Chondrocyte (in vitro differentiated cells): ENCODE measurements at regions not wholly inside any gene's neighbourhood (a gene's known extent, or its start where the extent isn't known, plus 50 kb on each side); places are given as distances from the start of the nearest gene placed in this dataset.
"Not testable (repeated sequence)": the region's sequence is repeated elsewhere in the genome, so short reads cannot be mapped to it uniquely, and the experiment has no call there.

ENCODE experiments used
- DNase-seq: peaks from one replicate; pipeline ENCODE4 v3.0.0; 2021; ENCODE audit warnings: mixed read lengths, low spot score
- H3K27ac Mint-ChIP-seq: one replicate; pipeline ENCODE4 v1.8.0; 2021; ENCODE audit warnings: mild to moderate bottlenecking, moderate library complexity, mixed read lengths; ENCODE audit not compliant: unreplicated experiment
- H3K27me3 Mint-ChIP-seq: 2 replicates; pipeline ENCODE4 v1.8.0; 2021; ENCODE audit warnings: low read depth, mixed read lengths
- H3K36me3 Mint-ChIP-seq: 2 replicates; pipeline ENCODE4 v1.8.0; 2021; ENCODE audit warnings: low read depth, mixed read lengths
- H3K4me1 Mint-ChIP-seq: 2 replicates; pipeline ENCODE4 v1.8.0; 2021; ENCODE audit warnings: low read depth, mild to moderate bottlenecking, mixed read lengths
- H3K4me3 Mint-ChIP-seq: one replicate; pipeline ENCODE4 v1.8.0; 2021; ENCODE audit warnings: mild to moderate bottlenecking, moderate library complexity, mixed read lengths; ENCODE audit not compliant: unreplicated experiment
- H3K9me3 Mint-ChIP-seq: 2 replicates; pipeline ENCODE4 v1.8.0; 2021; ENCODE audit warnings: low read depth, mixed read lengths
- CTCF ChIP-seq: fragments of 200-600 bp; sonication (generic); IDR thresholded peaks from 2 replicates; pipeline ENCODE4 v1.5.0; 2021; ENCODE audit warnings: antibody characterized with exemption, mild to moderate bottlenecking, moderate library complexity

GRCh38 chr12:67091204-67091603, 178.0 kb upstream of the CAND1 start:
- no peak for DNase-seq
- H3K27me3 Mint-ChIP-seq = peaks cover 10% of the 10 kb centered on the region
- H3K36me3 Mint-ChIP-seq = no peaks in the 10 kb centered on the region
- no peak for TF ChIP-seq CTCF
- peaks cover 3% of the 10 kb centered on the region for H3K4me1 Mint-ChIP-seq
- H3K4me3 Mint-ChIP-seq = no peak overlapping the region
- H3K9me3 Mint-ChIP-seq = peaks cover 3% of the 10 kb centered on the region
- no peak overlapping the region for H3K27ac Mint-ChIP-seq

DNA sequence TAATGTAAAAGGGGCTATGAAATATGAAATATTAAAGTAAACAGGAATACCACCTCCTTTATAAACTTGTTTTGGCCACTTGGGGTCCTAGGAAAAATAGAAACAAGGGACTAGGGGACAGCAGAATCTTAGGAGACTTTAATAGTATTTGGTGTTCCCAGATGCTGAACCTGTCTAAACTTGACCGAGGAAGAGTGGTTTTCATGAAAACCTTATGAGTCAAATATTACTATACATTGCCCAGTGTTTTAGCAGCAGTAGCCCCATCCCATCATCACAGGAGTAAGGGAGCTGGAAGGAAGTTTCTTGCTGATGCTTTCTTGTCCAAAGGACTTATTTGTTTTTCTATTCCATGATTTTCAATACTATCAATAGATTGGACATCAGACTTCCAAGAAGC, 177.5 kb upstream of the CAND1 start:
- DNase-seq = no peak
- Mint-ChIP-seq H3K4me3 (no peak overlapping the region), H3K36me3 (no peaks in the 10 kb centered on the region), H3K9me3 (peaks cover 3% of the 10 kb centered on the region), H3K4me1 (peaks cover 6% of the 10 kb centered on the region), H3K27me3 (peaks cover 10% of the 10 kb centered on the region), H3K27ac (no peak overlapping the region)
- TF ChIP-seq CTCF = no peak

DNA sequence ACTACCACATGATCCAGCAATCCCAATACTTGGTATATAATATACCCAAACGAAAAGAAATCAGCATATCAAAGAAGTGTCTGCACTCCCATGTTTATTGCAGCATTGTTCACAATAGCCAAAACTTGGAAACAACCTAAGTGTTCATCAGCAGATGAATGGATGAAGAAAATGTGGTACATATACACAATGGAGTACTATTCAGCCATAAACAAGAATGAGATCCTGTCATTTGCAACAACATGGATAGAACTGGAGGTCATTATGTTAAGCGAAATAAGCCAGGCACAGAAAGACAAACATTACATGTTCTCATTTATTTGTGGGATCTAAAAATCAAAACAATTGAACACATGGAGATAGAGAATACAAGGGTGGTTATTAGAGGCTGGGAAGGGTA, 176.2 kb upstream of the CAND1 start:
- not testable (repeated sequence) for H3K36me3 Mint-ChIP-seq, DNase-seq, H3K4me3 Mint-ChIP-seq, H3K27ac Mint-ChIP-seq, H3K9me3 Mint-ChIP-seq
- Mint-ChIP-seq H3K27me3 (peaks cover 10% of the 10 kb centered on the region), H3K4me1 (peaks cover 10% of the 10 kb centered on the region)

- H3K27me3 Mint-ChIP-seq = no peaks in the 10 kb centered on the region
- peaks cover 3% of the 10 kb centered on the region for H3K9me3 Mint-ChIP-seq
- DNase-seq = no peak
- peaks cover 10% of the 10 kb centered on the region for H3K4me1 Mint-ChIP-seq
- no peak overlapping the region for H3K4me3 Mint-ChIP-seq
- H3K27ac Mint-ChIP-seq = no peak overlapping the region
- no peak for TF ChIP-seq CTCF
- no peaks in the 10 kb centered on the region for H3K36me3 Mint-ChIP-seq
These were observed 172.4 kb upstream of the CAND1 start for GRCh38 chr12:67096533-67097318.

- H3K27me3 Mint-ChIP-seq = peaks cover 5% of the 10 kb centered on the region
- peaks cover 10% of the 10 kb centered on the region for H3K4me1 Mint-ChIP-seq
- H3K4me3 Mint-ChIP-seq = no peak overlapping the region
- no peak for TF ChIP-seq CTCF
- no peak for DNase-seq
- H3K9me3 Mint-ChIP-seq = no peaks in the 10 kb centered on the region
- H3K36me3 Mint-ChIP-seq = no peaks in the 10 kb centered on the region
- H3K27ac Mint-ChIP-seq = no peak overlapping the region
These were observed 169.3 kb upstream of the CAND1 start for GRCh38 chr12:67099858-67100257.

DNA sequence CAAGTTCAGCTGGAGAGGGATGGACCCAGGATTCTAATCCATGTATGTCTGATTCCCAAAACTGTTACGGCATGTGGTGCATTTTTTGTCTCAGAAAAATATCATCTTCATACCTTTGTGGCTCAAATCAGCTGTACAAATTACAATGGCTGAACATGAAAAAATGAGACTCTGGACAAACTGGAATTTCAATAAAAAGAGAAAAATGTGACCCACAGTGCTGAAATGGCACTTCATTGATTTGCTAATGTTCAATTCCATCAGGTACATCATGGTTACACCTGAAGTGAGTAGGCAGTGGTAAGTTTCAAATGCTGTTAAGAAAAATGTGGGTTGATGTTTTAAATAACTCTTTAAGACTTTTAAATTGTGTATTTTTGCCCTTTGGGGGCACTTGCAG, 165.6 kb upstream of the CAND1 start:
- TF ChIP-seq CTCF = no peak
- H3K4me3 Mint-ChIP-seq = no peak overlapping the region
- peaks cover 8% of the 10 kb centered on the region for H3K27me3 Mint-ChIP-seq
- DNase-seq = no peak
- peaks cover 22% of the 10 kb centered on the region for H3K9me3 Mint-ChIP-seq
- no peak overlapping the region for H3K27ac Mint-ChIP-seq
- H3K4me1 Mint-ChIP-seq = no peaks in the 10 kb centered on the region
- peaks cover 6% of the 10 kb centered on the region for H3K36me3 Mint-ChIP-seq
